ENCODE measurements at regions not wholly inside any gene's neighbourhood (a gene's known extent, or its start where the extent isn't known, plus 50 kb on each side); places are given as distances from the start of the nearest gene placed in this dataset.

DNA sequence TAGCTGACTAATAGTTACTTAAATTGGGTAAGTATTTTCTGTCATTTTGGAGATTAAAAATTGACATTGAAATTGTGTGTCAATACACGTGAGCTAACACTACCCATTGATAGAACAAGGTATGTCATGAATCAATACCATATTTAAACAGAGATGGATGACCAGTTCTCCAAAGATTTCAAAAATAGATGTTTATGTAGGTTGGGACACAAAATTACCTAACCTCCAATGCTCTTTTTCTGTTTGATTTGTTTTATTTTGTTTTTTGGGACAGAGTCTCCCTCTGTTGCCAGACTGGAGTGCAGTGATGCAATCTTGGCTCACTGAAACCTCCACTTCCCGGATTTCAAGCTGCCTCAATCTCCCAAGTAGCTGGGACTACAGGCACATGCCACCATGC, 1491.7 kb downstream of the GRIK2 start:
- CTCF ChIA-PET = no interaction called here
- TF ChIP-seq TCF7L2 (IDR thresholded peaks at IDR 0.05; ENCODE audit: low read depth, low read length) (no peak), POLR2AphosphoS5 (IDR thresholded peaks at IDR 0.05; ENCODE audit: low read depth, low read length) (no peak), SIN3A (IDR thresholded peaks at IDR 0.05; ENCODE audit: borderline replicate concordance, insufficient read depth, low read depth, low read length) (no peak)
- TF ChIP-seq, protein P1, sequence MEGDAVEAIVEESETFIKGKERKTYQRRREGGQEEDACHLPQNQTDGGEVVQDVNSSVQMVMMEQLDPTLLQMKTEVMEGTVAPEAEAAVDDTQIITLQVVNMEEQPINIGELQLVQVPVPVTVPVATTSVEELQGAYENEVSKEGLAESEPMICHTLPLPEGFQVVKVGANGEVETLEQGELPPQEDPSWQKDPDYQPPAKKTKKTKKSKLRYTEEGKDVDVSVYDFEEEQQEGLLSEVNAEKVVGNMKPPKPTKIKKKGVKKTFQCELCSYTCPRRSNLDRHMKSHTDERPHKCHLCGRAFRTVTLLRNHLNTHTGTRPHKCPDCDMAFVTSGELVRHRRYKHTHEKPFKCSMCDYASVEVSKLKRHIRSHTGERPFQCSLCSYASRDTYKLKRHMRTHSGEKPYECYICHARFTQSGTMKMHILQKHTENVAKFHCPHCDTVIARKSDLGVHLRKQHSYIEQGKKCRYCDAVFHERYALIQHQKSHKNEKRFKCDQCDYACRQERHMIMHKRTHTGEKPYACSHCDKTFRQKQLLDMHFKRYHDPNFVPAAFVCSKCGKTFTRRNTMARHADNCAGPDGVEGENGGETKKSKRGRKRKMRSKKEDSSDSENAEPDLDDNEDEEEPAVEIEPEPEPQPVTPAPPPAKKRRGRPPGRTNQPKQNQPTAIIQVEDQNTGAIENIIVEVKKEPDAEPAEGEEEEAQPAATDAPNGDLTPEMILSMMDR (IDR thresholded peaks at IDR 0.05) = no peak
- TF ChIP-seq, protein P2, sequence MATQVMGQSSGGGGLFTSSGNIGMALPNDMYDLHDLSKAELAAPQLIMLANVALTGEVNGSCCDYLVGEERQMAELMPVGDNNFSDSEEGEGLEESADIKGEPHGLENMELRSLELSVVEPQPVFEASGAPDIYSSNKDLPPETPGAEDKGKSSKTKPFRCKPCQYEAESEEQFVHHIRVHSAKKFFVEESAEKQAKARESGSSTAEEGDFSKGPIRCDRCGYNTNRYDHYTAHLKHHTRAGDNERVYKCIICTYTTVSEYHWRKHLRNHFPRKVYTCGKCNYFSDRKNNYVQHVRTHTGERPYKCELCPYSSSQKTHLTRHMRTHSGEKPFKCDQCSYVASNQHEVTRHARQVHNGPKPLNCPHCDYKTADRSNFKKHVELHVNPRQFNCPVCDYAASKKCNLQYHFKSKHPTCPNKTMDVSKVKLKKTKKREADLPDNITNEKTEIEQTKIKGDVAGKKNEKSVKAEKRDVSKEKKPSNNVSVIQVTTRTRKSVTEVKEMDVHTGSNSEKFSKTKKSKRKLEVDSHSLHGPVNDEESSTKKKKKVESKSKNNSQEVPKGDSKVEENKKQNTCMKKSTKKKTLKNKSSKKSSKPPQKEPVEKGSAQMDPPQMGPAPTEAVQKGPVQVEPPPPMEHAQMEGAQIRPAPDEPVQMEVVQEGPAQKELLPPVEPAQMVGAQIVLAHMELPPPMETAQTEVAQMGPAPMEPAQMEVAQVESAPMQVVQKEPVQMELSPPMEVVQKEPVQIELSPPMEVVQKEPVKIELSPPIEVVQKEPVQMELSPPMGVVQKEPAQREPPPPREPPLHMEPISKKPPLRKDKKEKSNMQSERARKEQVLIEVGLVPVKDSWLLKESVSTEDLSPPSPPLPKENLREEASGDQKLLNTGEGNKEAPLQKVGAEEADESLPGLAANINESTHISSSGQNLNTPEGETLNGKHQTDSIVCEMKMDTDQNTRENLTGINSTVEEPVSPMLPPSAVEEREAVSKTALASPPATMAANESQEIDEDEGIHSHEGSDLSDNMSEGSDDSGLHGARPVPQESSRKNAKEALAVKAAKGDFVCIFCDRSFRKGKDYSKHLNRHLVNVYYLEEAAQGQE (IDR thresholded peaks at IDR 0.05; ENCODE audit: insufficient read depth in 1 of 2, low read depth in 2 of 2, low read length in 1 of 2) = no peak

DNA sequence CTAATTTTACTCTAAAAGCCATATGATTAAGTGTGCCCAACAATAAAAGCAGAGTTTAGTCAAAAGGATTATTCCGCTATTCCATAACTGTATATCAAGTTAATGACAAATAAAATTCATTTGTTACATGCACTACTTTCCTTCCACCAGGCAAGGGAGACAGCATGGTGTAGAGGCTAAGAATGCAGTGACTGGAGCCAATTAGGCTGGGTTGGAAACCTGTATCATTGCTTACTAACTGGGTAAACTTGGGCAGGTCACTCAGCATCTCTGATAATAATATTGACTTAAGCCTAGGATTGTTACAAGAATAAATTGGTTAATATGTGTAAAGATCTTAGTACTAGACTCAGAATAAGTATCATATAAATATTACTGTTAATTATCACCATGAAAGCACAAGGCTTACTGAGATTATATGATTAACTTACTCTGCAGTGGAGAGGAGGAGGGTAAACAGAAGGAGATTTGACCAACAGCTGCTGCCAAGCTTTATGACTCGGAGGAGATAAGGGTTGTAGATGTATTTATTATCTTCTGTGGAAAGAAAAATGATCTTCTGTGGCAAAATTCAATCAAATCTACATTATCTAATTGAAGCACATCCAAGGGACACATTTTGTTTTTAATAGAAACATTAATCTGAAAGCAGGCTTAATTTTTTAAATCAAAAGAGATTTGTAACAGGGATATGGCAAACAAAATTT, 1459.9 kb downstream of the GRIK2 start:
- ChIA-PET CTCF (no interaction called here), POLR2A (no interaction called here)
- no peaks in the 10 kb centered on the region for H3K27me3 ChIP-seq (ENCODE audit: control insufficient read depth, insufficient read depth, low read length)
- peak; percentile 73; the same call in 1 of the 2 replicates for TF ChIP-seq TCF7L2 (IDR thresholded peaks at IDR 0.05; ENCODE audit: low read depth, low read length)
- TF ChIP-seq, protein P2 (IDR thresholded peaks at IDR 0.05; ENCODE audit: insufficient read depth in 1 of 2, low read depth in 2 of 2, low read length in 1 of 2) = no peak
- BruUV-seq (replicated peaks) = no TSS peak
- intact Hi-C loops (cut with micrococcal nuclease; ENCODE audit: unreplicated experiment) = loop anchor here (5.0 kb wide), 1 partner anchor 269 kb away; no protein-coding TSS in a partner anchor
- peak overlapping the region; percentile 66; the same call in 1 of the 2 replicates for H3K27ac ChIP-seq (ENCODE audit: low read length)
- H3K4me1 ChIP-seq (ENCODE audit: control insufficient read depth, insufficient read depth, low read length) = no peaks in the 10 kb centered on the region; the same call in 1 of the 2 replicates
- in situ Hi-C loops (cut with HindIII; ENCODE audit: low pct_unique_long_range_greater_than_20kb, low sequenced_read_pairs) = no loop called here
- H3K36me3 ChIP-seq (ENCODE audit: control insufficient read depth, insufficient read depth, low read length) = no peaks in the 10 kb centered on the region
- ATAC-seq (peak; percentile 78; the same call in 1 of the 2 replicates), DNase-seq (ENCODE audit: low read depth, low spot score) (no peak)
- H3K4me3 ChIP-seq (ENCODE audit: low read depth in 2 of 2, low read length in 2 of 2) = no peak overlapping the region
- no peaks in the 10 kb centered on the region for H3K9me3 ChIP-seq (ENCODE audit: control insufficient read depth, insufficient read depth, low read depth, low read length)

More for the DNA sequence above, 1491.7 kb downstream of the GRIK2 start:
- no peak for DNase-seq (ENCODE audit: low read depth, low spot score)
- Histone ChIP-seq H3K9me3 (ENCODE audit: control insufficient read depth, insufficient read depth, low read depth, low read length) (no peaks in the 10 kb centered on the region), H3K36me3 (ENCODE audit: control insufficient read depth, insufficient read depth, low read length) (no peaks in the 10 kb centered on the region), H3K27me3 (ENCODE audit: control insufficient read depth, insufficient read depth, low read length) (no peaks in the 10 kb centered on the region), H3K27ac (ENCODE audit: low read length) (no peak overlapping the region), H3K4me1 (ENCODE audit: control insufficient read depth, insufficient read depth, low read length) (no peaks in the 10 kb centered on the region), H3K4me3 (ENCODE audit: low read depth in 2 of 2, low read length in 2 of 2) (no peak overlapping the region)
- in situ Hi-C loops (cut with HindIII; ENCODE audit: low pct_unique_long_range_greater_than_20kb, low sequenced_read_pairs) (no loop called here), intact Hi-C loops (cut with micrococcal nuclease; ENCODE audit: unreplicated experiment) (no loop called here)
- POLR2A ChIA-PET = no interaction called here
- no peak for ATAC-seq
- no TSS peak for BruUV-seq (replicated peaks)

Measured in Panc1 (cell line).